K562 (cell line): ENCODE measurements at regions not wholly inside any gene's neighbourhood (a gene's known extent, or its start where the extent isn't known, plus 50 kb on each side); places are given as distances from the start of the nearest gene placed in this dataset.

Source experiments
- ATAC-seq: fragments of 200-7000 bp; cut with Tn5 transposase; 3 replicates; pipeline ENCODE4 v1.9.1; 2020; ENCODE audit warnings: moderate library complexity
- BruUV-seq: library from RNA; stranded (reverse); fragments of 400-500 nt; replicated peaks from 2 replicates; lab custom pipeline; 2021; lab: Mats Ljungman, UMichigan
- CTCF ChIA-PET: fragments of 300-600 bp; formaldehyde crosslinking; extraction: SDS; loops from one replicate; lab custom pipeline; 2021; ENCODE audit warnings: low intra/inter-chr PET ratio; lab: Yijun Ruan, JAX
- POLR2A ChIA-PET: fragments of 300-600, 350-650 bp; sonication (Branson Sonifier 250); formaldehyde crosslinking; extraction: SDS; loops from one replicate; lab custom pipeline; 2021; ENCODE audit warnings: antibody characterized with exemption, inconsistent platforms; lab: Yijun Ruan, JAX
- DNase-seq, 4 experiments: peaks; one replicate each; pipeline versions ENCODE4 v3.0.0 to v3.0.0-alpha.2; 2011 to 2018; ENCODE audit warnings: low spot score in 3 of 4, mixed read lengths in 3 of 4; ENCODE audit errors: extremely low read depth in 1 of 4
- FAIRE-seq: peaks from 2 replicates; lab custom pipeline; 2011; peaks lifted over from hg19 to GRCh38; lab: Jason Lieb, UNC
- H2AFZ ChIP-seq: 2 replicates; pipeline ENCODE4 v1.6.0; 2011; ENCODE audit warnings: low read depth, low read length, control low read depth, inconsistent platforms
- H3K27ac ChIP-seq: fragments of 200-600 bp; 3 replicates; pipeline ENCODE4 v1.8.0; 2011; ENCODE audit warnings: low read depth, mild to moderate bottlenecking, control low read depth, inconsistent platforms, low read length, moderate library complexity, mixed read lengths; ENCODE audit errors: extremely low read depth
- H3K27me3 ChIP-seq, 2 experiments: fragments of 300-600 bp in 1 of 2; 2 replicates in 1 of 2; 3 replicates in 1 of 2; pipeline versions ENCODE4 v1.6.0 to v1.8.0; 2011; ENCODE audit warnings: inconsistent platforms in 2 of 2, low read length in 2 of 2, mild to moderate bottlenecking in 1 of 2, mixed read lengths in 1 of 2, moderate library complexity in 1 of 2; ENCODE audit not compliant: control insufficient read depth in 2 of 2, insufficient read depth in 2 of 2
- H3K36me3 ChIP-seq: fragments of 300-600 bp; 3 replicates; pipeline ENCODE4 v1.8.0; 2011; ENCODE audit warnings: mild to moderate bottlenecking, low read length, inconsistent platforms; ENCODE audit not compliant: control insufficient read depth, insufficient read depth
- H3K4me1 ChIP-seq, 2 experiments: fragments of 200-600 bp in 1 of 2; replicated peaks in 1 of 2; 2 replicates in 1 of 2; 3 replicates in 1 of 2; pipeline versions ENCODE4 v1.5.1 to v1.8.0; 2011; ENCODE audit warnings: inconsistent platforms in 2 of 2, low read length in 2 of 2, mild to moderate bottlenecking in 1 of 2, mixed read lengths in 1 of 2, moderate library complexity in 1 of 2; ENCODE audit not compliant: control insufficient read depth in 2 of 2, insufficient read depth in 2 of 2
- H3K4me2 ChIP-seq: 2 replicates; pipeline ENCODE4 v1.6.1; 2011; ENCODE audit warnings: low read length, control low read depth, inconsistent platforms, mixed read lengths; ENCODE audit not compliant: insufficient read depth
- H3K4me3 ChIP-seq: fragments of 200-600 bp; sonication (generic), shearing (Covaris generic); 2 replicates; pipeline ENCODE4 v1.5.1; 2016; ENCODE audit warnings: control low read depth, inconsistent platforms
- H3K79me2 ChIP-seq: fragments of 200-600 bp; 3 replicates; pipeline ENCODE4 v1.8.0; 2011; ENCODE audit warnings: low read length, inconsistent platforms; ENCODE audit not compliant: control insufficient read depth, insufficient read depth
- H3K9ac ChIP-seq, 2 experiments: 2 replicates each; pipeline versions ENCODE4 v1.6.0 to v1.6.1; 2011; ENCODE audit warnings: low read depth in 2 of 2, low read length in 2 of 2, control low read depth in 1 of 2, inconsistent platforms in 1 of 2, mild to moderate bottlenecking in 1 of 2, mixed read lengths in 1 of 2; ENCODE audit not compliant: insufficient read depth in 1 of 2
- H3K9me1 ChIP-seq: one replicate; pipeline ENCODE4 v1.6.0; 2011; ENCODE audit warnings: inconsistent platforms, mild to moderate bottlenecking, low read length, moderate library complexity; ENCODE audit not compliant: control insufficient read depth, insufficient read depth
- H3K9me3 ChIP-seq: replicated peaks from 2 replicates; pipeline ENCODE4 v1.5.1; 2011; ENCODE audit warnings: low read depth, low read length, inconsistent platforms; ENCODE audit not compliant: control insufficient read depth, insufficient read depth
- H4K20me1 ChIP-seq: replicated peaks from 2 replicates; pipeline ENCODE4 v1.6.1; 2011; ENCODE audit warnings: low read length, inconsistent platforms, mixed read lengths; ENCODE audit not compliant: control insufficient read depth, insufficient read depth
- MXD1 ChIP-seq: fragments of 250-450 bp; sonication (Bioruptor Pico); IDR thresholded peaks from 2 replicates; pipeline ENCODE4 v1.8.0; 2021; ENCODE audit warnings: borderline replicate concordance, mild to moderate bottlenecking, moderate library complexity; ENCODE audit not compliant: poor library complexity, severe bottlenecking
- PCBP2 ChIP-seq: fragments of 200-400 bp; formaldehyde crosslinking; IDR thresholded peaks from 2 replicates; pipeline ENCODE4 v1.6.1; 2018; ENCODE audit warnings: low read length, low read depth, mild to moderate bottlenecking, moderate library complexity; ENCODE audit not compliant: poor library complexity, severe bottlenecking
- REST ChIP-seq, 2 experiments: fragments of 450-650 bp; formaldehyde crosslinking in 1 of 2; IDR thresholded peaks; 2 replicates each; pipeline versions ENCODE4 v1.4.0 to v1.6.1; 2014 to 2020; ENCODE audit warnings: mild to moderate bottlenecking in 2 of 2, borderline replicate concordance in 1 of 2, low read depth in 1 of 2
- ZNF124 ChIP-seq: sonication (generic); formaldehyde crosslinking; IDR thresholded peaks from 2 replicates; pipeline ENCODE4 v1.8.1; 2022; ENCODE audit warnings: missing genetic modification reagents
- WGBS: fragments of 100-300 bp; shearing (Covaris generic); methylation state at CpG from one replicate; pipeline ENCODE4 v1.1.6; 2016; ENCODE audit warnings: low coverage, mixed read lengths; ENCODE audit not compliant: insufficient coverage; ENCODE audit errors: missing lambda C conversion rate; 5-methylcytosine and 5-hydroxymethylcytosine counted together
- in situ Hi-C: fragments of 300-500 bp; cut with MboI; formaldehyde crosslinking; loops from 4 replicates; pipeline ENCODE4 v1.15.0; 2018; ENCODE audit warnings: inconsistent platforms, mixed read lengths
- intact Hi-C: fragments of 100-400 bp; cut with micrococcal nuclease; formaldehyde crosslinking; loops from 2 replicates; pipeline ENCODE4 v1.14.2; 2022

- Histone ChIP-seq H3K79me2 (no peaks in the 10 kb centered on the region), H3K9me1 (no peaks in the 10 kb centered on the region), H3K27me3 (no peaks in the 10 kb centered on the region), H3K27ac (no peak overlapping the region), H3K9me3 (no peaks in the 10 kb centered on the region), H4K20me1 (no peaks in the 10 kb centered on the region), H2AFZ (no peak overlapping the region), H3K4me3 (no peak overlapping the region), H3K36me3 (no peaks in the 10 kb centered on the region), H3K4me2 (no peak overlapping the region), H3K4me1 (no peaks in the 10 kb centered on the region), H3K9ac (no peak overlapping the region)
- intact Hi-C loops (no loop called here), in situ Hi-C loops (no loop called here)
- 0% methylated on average over 2 of the region's 2 CpGs for WGBS
- TF ChIP-seq REST (IDR thresholded peaks at IDR 0.05; ENCODE audit: borderline replicate concordance) (peak; percentile 52), REST (CRISPR knock-in tag; IDR thresholded peaks at IDR 0.05; ENCODE audit: low read depth) (no peak), PCBP2 (no peak), MXD1 (CRISPR knock-in tag) (no peak), ZNF124 (CRISPR knock-in tag) (no peak)
- FAIRE-seq (no peak), ATAC-seq (no peak), DNase-seq (no peak)
- ChIA-PET POLR2A (no interaction called here), CTCF (no interaction called here)
- BruUV-seq = no TSS peak
These were observed 220.6 kb downstream of the GUCY2F start for GRCh38 chrX:109261279-109261678.
